Ovary (tissue), 7 donors: ENCODE measurements at regions not wholly inside any gene's neighbourhood (a gene's known extent, or its start where the extent isn't known, plus 50 kb on each side); places are given as distances from the start of the nearest gene placed in this dataset.
"Not testable (repeated sequence)": the region's sequence is repeated elsewhere in the genome, so short reads cannot be mapped to it uniquely, and the experiment has no call there.

Experiments used
- DNase-seq, 5 donors: peaks; one replicate each; pipeline ENCODE4 v3.0.0-alpha.2; 2019 to 2020
- H3K27ac ChIP-seq, 2 donors: fragments of 200-600 bp; one replicate each; pipeline versions ENCODE4 v1.5.1 to v1.8.0; 2019 to 2022
- H3K27me3 ChIP-seq: fragments of 200-600 bp; one replicate; pipeline ENCODE4 v1.8.0; 2022
- H3K36me3 ChIP-seq: fragments of 200-600 bp; sonication (generic); one replicate; pipeline ENCODE4 v1.5.1; 2019
- H3K4me1 ChIP-seq: one replicate; pipeline ENCODE4 v1.8.1; 2013; ENCODE audit warnings: mild to moderate bottlenecking, moderate library complexity; ENCODE audit not compliant: insufficient read depth
- H3K4me3 ChIP-seq: fragments of 200-600 bp; sonication (generic); one replicate; pipeline ENCODE4 v1.5.1; 2017
- H3K9me3 ChIP-seq, 2 donors: fragments of 200-600 bp in 1 of 2; sonication (generic) in 1 of 2; one replicate each; pipeline versions ENCODE4 v1.5.1 to v1.8.1; 2013 to 2019; ENCODE audit warnings: mild to moderate bottlenecking in 1 of 2, moderate library complexity in 1 of 2
- EP300 ChIP-seq: sonication (generic); formaldehyde crosslinking; IDR thresholded peaks from one replicate; pipeline ENCODE4 v1.6.1; 2017; ENCODE audit warnings: antibody characterized with exemption
- POLR2A ChIP-seq: fragments of 450-650 bp; IDR thresholded peaks from one replicate; pipeline ENCODE4 v1.6.1; 2017; ENCODE audit warnings: antibody characterized with exemption, mild to moderate bottlenecking, moderate library complexity
- WGBS, 3 donors: extraction: QIAGEN DNeasy Blood & Tissue Kit in 1 of 3; methylation state at CpG; one replicate each; pipeline versions ENCODE4 v1.1.5 to v1.1.7; 2013 to 2017; 5-methylcytosine and 5-hydroxymethylcytosine counted together
- intact Hi-C, 4 donors: fragments of 100-400 bp; cut with DNase I; formaldehyde crosslinking; loops; one replicate each; pipeline versions ENCODE4 v1.11.0 to v1.15.1; 2022 to 2023
- TF ChIP-seq, protein P1 (sequence below), 3 donors: fragments of 450-650 bp in 2 of 3; fragments of 200-600 bp in 1 of 3; IDR thresholded peaks; one replicate each; pipeline versions ENCODE4 v1.5.1 to v1.8.0; 2016 to 2022; ENCODE audit warnings: antibody characterized with exemption in 3 of 3, mild to moderate bottlenecking in 1 of 3
- donor health status: DM: no; HTN: no; CAD: no; lungs with moderate emphysema.
- donor health status: DM: no; HTN: no; CAD: no.
- donor health status: Bipolar disorder and iron deficiency.
- donor health status: DM: no; HTN: no; CAD: no.
- donor health status: DM: yes; HTN: yes; CAD: no.

- 41 to 53% (median 53%) methylated on average over 4 of the region's 4 CpGs for WGBS, 3 donors
Observed at GRCh38 chr9:106025453-106025852, 331.1 kb downstream of the TMEM38B start.

DNA sequence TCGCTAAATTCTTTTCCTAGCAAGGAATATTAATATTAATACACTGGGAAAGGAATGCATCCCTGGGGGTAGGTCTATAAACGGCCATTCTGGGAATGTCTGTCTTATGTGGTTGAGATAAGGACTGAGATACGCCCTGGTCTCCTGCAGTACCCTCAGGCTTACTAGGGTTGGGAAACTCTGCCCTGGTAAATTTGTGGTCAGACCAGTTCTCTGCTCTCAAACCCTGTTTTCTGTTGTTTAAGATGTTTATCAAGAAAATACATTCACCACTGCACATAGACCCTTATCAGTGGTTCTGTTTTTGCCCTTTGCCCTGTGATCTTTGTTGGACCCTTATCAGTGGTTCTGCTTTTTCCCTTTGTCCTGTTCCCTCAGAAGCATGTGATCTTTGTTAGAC, 335.8 kb downstream of the TMEM38B start:
- intact Hi-C loops, H3K9me3 ChIP-seq, H3K4me1 ChIP-seq, H3K27me3 ChIP-seq, H3K27ac ChIP-seq, DNase-seq, H3K4me3 ChIP-seq, H3K36me3 ChIP-seq: not testable (repeated sequence)
- WGBS, 3 donors, result 80 to 84% (median 82%) methylated on average over 3 of the region's 3 CpGs

More at GRCh38 chr9:106025453-106025852, 331.1 kb downstream of the TMEM38B start:
- no peaks in the 10 kb centered on the region for H3K4me1 ChIP-seq
- intact Hi-C loops, result no loop called here
- H3K9me3 ChIP-seq, result no peaks in the 10 kb centered on the region
- no peaks in the 10 kb centered on the region for H3K36me3 ChIP-seq
- TF ChIP-seq, protein P1, sequence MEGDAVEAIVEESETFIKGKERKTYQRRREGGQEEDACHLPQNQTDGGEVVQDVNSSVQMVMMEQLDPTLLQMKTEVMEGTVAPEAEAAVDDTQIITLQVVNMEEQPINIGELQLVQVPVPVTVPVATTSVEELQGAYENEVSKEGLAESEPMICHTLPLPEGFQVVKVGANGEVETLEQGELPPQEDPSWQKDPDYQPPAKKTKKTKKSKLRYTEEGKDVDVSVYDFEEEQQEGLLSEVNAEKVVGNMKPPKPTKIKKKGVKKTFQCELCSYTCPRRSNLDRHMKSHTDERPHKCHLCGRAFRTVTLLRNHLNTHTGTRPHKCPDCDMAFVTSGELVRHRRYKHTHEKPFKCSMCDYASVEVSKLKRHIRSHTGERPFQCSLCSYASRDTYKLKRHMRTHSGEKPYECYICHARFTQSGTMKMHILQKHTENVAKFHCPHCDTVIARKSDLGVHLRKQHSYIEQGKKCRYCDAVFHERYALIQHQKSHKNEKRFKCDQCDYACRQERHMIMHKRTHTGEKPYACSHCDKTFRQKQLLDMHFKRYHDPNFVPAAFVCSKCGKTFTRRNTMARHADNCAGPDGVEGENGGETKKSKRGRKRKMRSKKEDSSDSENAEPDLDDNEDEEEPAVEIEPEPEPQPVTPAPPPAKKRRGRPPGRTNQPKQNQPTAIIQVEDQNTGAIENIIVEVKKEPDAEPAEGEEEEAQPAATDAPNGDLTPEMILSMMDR (IDR thresholded peaks at IDR 0.05), result no peak
- no peak for TF ChIP-seq POLR2A
- TF ChIP-seq EP300, result no peak
- DNase-seq, result no peak
- no peak overlapping the region for H3K27ac ChIP-seq
- no peak overlapping the region for H3K4me3 ChIP-seq
- no peaks in the 10 kb centered on the region for H3K27me3 ChIP-seq

- H3K4me1 ChIP-seq, result no peaks in the 10 kb centered on the region
- no peaks in the 10 kb centered on the region for H3K9me3 ChIP-seq
- TF ChIP-seq, protein P1 (IDR thresholded peaks at IDR 0.05), result no peak
- TF ChIP-seq EP300 (no peak), POLR2A (no peak)
- 54 to 71% (median 64%) methylated on average over 3 of the region's 3 CpGs for WGBS, 3 donors
- intact Hi-C loops, result no loop called here
- no peak overlapping the region for H3K4me3 ChIP-seq
- H3K27ac ChIP-seq, result no peak overlapping the region
- no peaks in the 10 kb centered on the region for H3K36me3 ChIP-seq
- no peaks in the 10 kb centered on the region for H3K27me3 ChIP-seq
- DNase-seq, result no peak
Observed at GRCh38 chr9:106032978-106033377, 338.6 kb downstream of the TMEM38B start.

DNA sequence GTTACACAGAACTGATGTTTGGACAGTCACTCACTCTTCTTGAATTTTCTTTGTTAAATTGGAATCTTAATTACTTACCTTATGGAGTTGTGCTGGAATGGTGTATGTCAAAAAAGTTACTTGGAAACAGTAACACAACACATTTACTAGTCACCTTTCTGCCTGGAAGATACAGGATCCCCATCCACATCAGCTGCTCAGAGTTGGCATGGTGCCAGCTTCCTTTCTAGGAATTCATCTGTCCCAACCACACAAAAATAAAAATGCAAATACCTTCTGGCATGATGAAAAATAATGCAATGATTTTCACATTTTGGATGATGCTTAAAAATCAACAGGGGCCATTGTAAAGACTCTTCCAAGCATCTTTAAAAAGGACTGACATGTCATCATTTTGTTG, 341.5 kb downstream of the TMEM38B start:
- Histone ChIP-seq H3K4me1 (no peaks in the 10 kb centered on the region), H3K27me3 (no peaks in the 10 kb centered on the region), H3K4me3 (no peak overlapping the region), H3K36me3 (no peaks in the 10 kb centered on the region), H3K9me3 (no peaks in the 10 kb centered on the region), H3K27ac (no peak overlapping the region)
- DNase-seq, result no peak
- TF ChIP-seq EP300 (no peak), POLR2A (no peak)
- TF ChIP-seq, protein P1 (IDR thresholded peaks at IDR 0.05), result no peak
- intact Hi-C loops, result no loop called here

DNA sequence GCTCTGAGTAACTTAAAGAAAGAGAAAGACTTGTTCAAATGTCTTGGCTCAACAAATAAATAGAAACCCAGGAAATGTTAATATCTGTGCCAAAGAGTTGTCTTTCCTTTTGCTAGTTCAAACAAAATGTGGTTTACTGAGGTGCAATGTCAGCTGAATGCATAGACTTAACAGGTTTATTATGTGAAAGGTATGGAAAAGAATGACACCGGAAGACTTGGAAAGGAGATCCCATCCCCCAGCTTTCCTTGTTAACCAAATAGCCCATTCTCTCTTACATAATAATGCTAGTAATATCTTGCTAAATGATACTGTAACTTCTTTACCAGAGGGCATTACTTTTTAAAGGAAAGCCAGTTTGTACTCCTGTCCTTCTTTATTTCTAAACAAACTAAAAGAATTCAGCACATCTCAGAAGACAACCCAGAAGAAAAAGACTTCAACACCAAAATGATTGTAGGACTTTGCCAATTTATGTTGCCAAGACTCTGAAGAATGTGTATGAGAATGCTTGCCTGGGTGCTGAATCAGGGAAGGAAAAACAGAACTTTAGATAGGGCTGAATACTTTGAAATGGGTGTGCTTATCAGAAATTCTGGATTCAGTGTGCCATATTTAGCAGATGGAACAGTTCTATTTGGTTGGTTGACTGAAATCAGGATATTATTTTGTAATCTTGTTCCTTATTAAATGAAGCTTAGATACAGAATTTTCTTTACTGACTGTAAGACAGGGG, 344.1 kb downstream of the TMEM38B start:
- DNase-seq, result no peak
- Histone ChIP-seq H3K27ac (no peak overlapping the region), H3K36me3 (no peaks in the 10 kb centered on the region), H3K27me3 (no peaks in the 10 kb centered on the region), H3K4me3 (no peak overlapping the region), H3K9me3 (no peaks in the 10 kb centered on the region), H3K4me1 (no peaks in the 10 kb centered on the region)
- 69 to 83% (median 70%) methylated on average over 1 of the region's 1 CpG for WGBS, 3 donors
- intact Hi-C loops, result no loop called here
- TF ChIP-seq POLR2A (no peak), EP300 (no peak)
- TF ChIP-seq, protein P1 (IDR thresholded peaks at IDR 0.05), result no peak
